ENCODE measurements at regions not wholly inside any gene's neighbourhood (a gene's known extent, or its start where the extent isn't known, plus 50 kb on each side); places are given as distances from the start of the nearest gene placed in this dataset.

GRCh38 chr2:204332706-204333105 lies 212.6 kb upstream of the PARD3B start:
- no peak for TF ChIP-seq CTCF (conservative IDR thresholded peaks at IDR 0.05 in 1 of 2, IDR thresholded peaks at IDR 0.05 in 1 of 2; ENCODE audit: low read depth in 1 of 2, low read length in 2 of 2)
- TF ChIP-seq EZH2 (IDR thresholded peaks at IDR 0.05; ENCODE audit: low read length, missing control alignments), result no peak
